SK-N-SH treated with all-trans-retinoic acid at 6 μM for 48 hours (cell line): ENCODE measurements at regions not wholly inside any gene's neighbourhood (a gene's known extent, or its start where the extent isn't known, plus 50 kb on each side); places are given as distances from the start of the nearest gene placed in this dataset.

Experiments
- ARNTL ChIP-seq: fragments of 450-650 bp; formaldehyde crosslinking; IDR thresholded peaks from 2 replicates; pipeline ENCODE4 v1.5.0; 2020; ENCODE audit warnings: low read depth, mild to moderate bottlenecking, moderate library complexity, borderline replicate concordance
- CSDC2 ChIP-seq: fragments of 250-450 bp; sonication (Bioruptor Pico); IDR thresholded peaks from 2 replicates; pipeline ENCODE4 v1.5.0; 2020; ENCODE audit warnings: mild to moderate bottlenecking, moderate library complexity
- PPARA ChIP-seq: fragments of 250-450 bp; sonication (Bioruptor Pico); IDR thresholded peaks from 2 replicates; pipeline ENCODE4 v1.5.0; 2020; ENCODE audit warnings: mild to moderate bottlenecking, borderline replicate concordance
- TCF4 ChIP-seq: fragments of 250-450 bp; sonication (Bioruptor Pico); IDR thresholded peaks from 2 replicates; pipeline ENCODE4 v1.8.0; 2021; ENCODE audit warnings: mild to moderate bottlenecking, moderate library complexity, borderline replicate concordance

GRCh38 chr11:92390783-92391182, 166.2 kb downstream of the FAT3 start:
- TF ChIP-seq TCF4 (CRISPR knock-in tag) (no peak), ARNTL (CRISPR knock-in tag) (no peak), CSDC2 (no peak), PPARA (no peak)
